Urinary bladder (tissue), 3 donors: ENCODE measurements at regions not wholly inside any gene's neighbourhood (a gene's known extent, or its start where the extent isn't known, plus 50 kb on each side); places are given as distances from the start of the nearest gene placed in this dataset.
"Not testable (repeated sequence)": the region's sequence is repeated elsewhere in the genome, so short reads cannot be mapped to it uniquely, and the experiment has no call there.

Experiments
- DNase-seq: peaks from one replicate; pipeline ENCODE4 v3.0.0-alpha.2; 2015; ENCODE audit errors: extremely low spot score
- H3K27ac ChIP-seq: one replicate; pipeline ENCODE4 v1.5.1; 2013; ENCODE audit warnings: low read depth, mild to moderate bottlenecking, moderate library complexity
- H3K36me3 ChIP-seq: one replicate; pipeline ENCODE4 v1.6.1; 2013; ENCODE audit warnings: mild to moderate bottlenecking, moderate library complexity; ENCODE audit not compliant: insufficient read depth
- H3K4me1 ChIP-seq: one replicate; pipeline ENCODE4 v1.6.1; 2013; ENCODE audit warnings: mild to moderate bottlenecking, moderate library complexity; ENCODE audit not compliant: insufficient read depth
- H3K4me3 ChIP-seq: one replicate; pipeline ENCODE4 v1.5.1; 2013; ENCODE audit warnings: low read depth, low read length
- WGBS: extraction: QIAGEN DNeasy Blood & Tissue Kit; methylation state at CpG from one replicate; pipeline ENCODE4 v1.1.7; 2013; 5-methylcytosine and 5-hydroxymethylcytosine counted together
- donor health status: healthy with polysubstance abuse.
- donor health status: healthy.

GRCh38 chr12:75855360-75855759, 176.2 kb downstream of the PHLDA1 start:
- WGBS: 95% methylated on average over 2 of the region's 2 CpGs
- no peaks in the 10 kb centered on the region for H3K4me1 ChIP-seq
- H3K4me3 ChIP-seq: no peak overlapping the region
- H3K36me3 ChIP-seq: no peaks in the 10 kb centered on the region
- no peak for DNase-seq
- no peak overlapping the region for H3K27ac ChIP-seq

- no peaks in the 10 kb centered on the region for H3K36me3 ChIP-seq
- H3K4me1 ChIP-seq: no peaks in the 10 kb centered on the region
- no peak overlapping the region for H3K4me3 ChIP-seq
- DNase-seq: no peak
- 75% methylated on average over 4 of the region's 4 CpGs for WGBS
- H3K27ac ChIP-seq: no peak overlapping the region
These were observed 176.8 kb downstream of the PHLDA1 start for GRCh38 chr12:75854681-75855309.

- H3K4me3 ChIP-seq, DNase-seq, H3K27ac ChIP-seq, H3K4me1 ChIP-seq, H3K36me3 ChIP-seq: not testable (repeated sequence)
- 99% methylated on average over 5 of the region's 5 CpGs for WGBS
These were observed 177.4 kb downstream of the PHLDA1 start for GRCh38 chr12:75854137-75854536.

- no peaks in the 10 kb centered on the region for H3K36me3 ChIP-seq
- H3K4me1 ChIP-seq: no peaks in the 10 kb centered on the region
- H3K27ac ChIP-seq: no peak overlapping the region
- WGBS: 72% methylated on average over 2 of the region's 2 CpGs
- no peak overlapping the region for H3K4me3 ChIP-seq
- no peak for DNase-seq
These were observed 177.9 kb downstream of the PHLDA1 start for GRCh38 chr12:75853626-75854025.

GRCh38 chr12:75852956-75853355, 178.6 kb downstream of the PHLDA1 start:
- no peaks in the 10 kb centered on the region for H3K36me3 ChIP-seq
- H3K4me1 ChIP-seq: no peaks in the 10 kb centered on the region
- no peak for DNase-seq
- H3K27ac ChIP-seq: no peak overlapping the region
- H3K4me3 ChIP-seq: no peak overlapping the region
- 49% methylated on average over 2 of the region's 2 CpGs for WGBS

GRCh38 chr12:75852143-75852542, 179.4 kb downstream of the PHLDA1 start:
- DNase-seq: no peak
- 87% methylated on average over 3 of the region's 3 CpGs for WGBS
- H3K4me3 ChIP-seq: no peak overlapping the region
- H3K27ac ChIP-seq: no peak overlapping the region
- no peaks in the 10 kb centered on the region for H3K36me3 ChIP-seq
- H3K4me1 ChIP-seq: no peaks in the 10 kb centered on the region

- Histone ChIP-seq H3K4me3 (no peak overlapping the region), H3K27ac (no peak overlapping the region), H3K36me3 (no peaks in the 10 kb centered on the region), H3K4me1 (no peaks in the 10 kb centered on the region)
- WGBS: 40% methylated on average over 4 of the region's 4 CpGs
- no peak for DNase-seq
These were observed 180.7 kb downstream of the PHLDA1 start for GRCh38 chr12:75850721-75851462.

- no peak overlapping the region for H3K4me3 ChIP-seq
- DNase-seq: no peak
- H3K27ac ChIP-seq: no peak overlapping the region
- no peaks in the 10 kb centered on the region for H3K4me1 ChIP-seq
- whole genome bisulfite sequencing: 0% methylated on average over 1 of the region's 1 CpG
- no peaks in the 10 kb centered on the region for H3K36me3 ChIP-seq
These were observed 182.6 kb downstream of the PHLDA1 start for GRCh38 chr12:75848961-75849360.

- H3K4me3 ChIP-seq: no peak overlapping the region
- H3K4me1 ChIP-seq: no peaks in the 10 kb centered on the region
- no peak overlapping the region for H3K27ac ChIP-seq
- DNase-seq: no peak
- no peaks in the 10 kb centered on the region for H3K36me3 ChIP-seq
- WGBS: 21% methylated on average over 7 of the region's 7 CpGs
These were observed 183.1 kb downstream of the PHLDA1 start for GRCh38 chr12:75848431-75848925.

- no peaks in the 10 kb centered on the region for H3K36me3 ChIP-seq
- H3K4me3 ChIP-seq: no peak overlapping the region
- no peak for DNase-seq
- H3K27ac ChIP-seq: no peak overlapping the region
- WGBS: 98% methylated on average over 1 of the region's 1 CpG
- H3K4me1 ChIP-seq: no peaks in the 10 kb centered on the region
These were observed 185.5 kb downstream of the PHLDA1 start for GRCh38 chr12:75846102-75846501.

GRCh38 chr12:75844985-75845384, 186.6 kb downstream of the PHLDA1 start:
- WGBS: 58% methylated on average over 6 of the region's 6 CpGs
- Histone ChIP-seq H3K4me1 (no peaks in the 10 kb centered on the region), H3K36me3 (no peaks in the 10 kb centered on the region), H3K4me3 (no peak overlapping the region), H3K27ac (no peak overlapping the region)
- no peak for DNase-seq

- H3K36me3 ChIP-seq: no peaks in the 10 kb centered on the region
- H3K4me1 ChIP-seq: no peaks in the 10 kb centered on the region
- DNase-seq: no peak
- no peak overlapping the region for H3K27ac ChIP-seq
- no peak overlapping the region for H3K4me3 ChIP-seq
- 81% methylated on average over 10 of the region's 10 CpGs for WGBS
These were observed 187.4 kb downstream of the PHLDA1 start for GRCh38 chr12:75844049-75844770.

GRCh38 chr12:75842090-75842489, 189.5 kb downstream of the PHLDA1 start:
- H3K36me3 ChIP-seq: no peaks in the 10 kb centered on the region
- H3K27ac ChIP-seq: no peak overlapping the region
- 28% methylated on average over 1 of the region's 1 CpG for WGBS
- no peak for DNase-seq
- no peaks in the 10 kb centered on the region for H3K4me1 ChIP-seq
- no peak overlapping the region for H3K4me3 ChIP-seq

- WGBS: 87% methylated on average over 3 of the region's 3 CpGs
- H3K27ac ChIP-seq: no peak overlapping the region
These were observed 190.6 kb downstream of the PHLDA1 start for GRCh38 chr12:75840994-75841355.

More at GRCh38 chr12:75840994-75841355, 190.6 kb downstream of the PHLDA1 start:
- H3K4me1 ChIP-seq: no peaks in the 10 kb centered on the region
- no peak for DNase-seq
- H3K36me3 ChIP-seq: no peaks in the 10 kb centered on the region
- no peak overlapping the region for H3K4me3 ChIP-seq
